ENCODE measurements at regions not wholly inside any gene's neighbourhood (a gene's known extent, or its start where the extent isn't known, plus 50 kb on each side); places are given as distances from the start of the nearest gene placed in this dataset.
"Not testable (repeated sequence)": the region's sequence is repeated elsewhere in the genome, so short reads cannot be mapped to it uniquely, and the experiment has no call there.

DNA sequence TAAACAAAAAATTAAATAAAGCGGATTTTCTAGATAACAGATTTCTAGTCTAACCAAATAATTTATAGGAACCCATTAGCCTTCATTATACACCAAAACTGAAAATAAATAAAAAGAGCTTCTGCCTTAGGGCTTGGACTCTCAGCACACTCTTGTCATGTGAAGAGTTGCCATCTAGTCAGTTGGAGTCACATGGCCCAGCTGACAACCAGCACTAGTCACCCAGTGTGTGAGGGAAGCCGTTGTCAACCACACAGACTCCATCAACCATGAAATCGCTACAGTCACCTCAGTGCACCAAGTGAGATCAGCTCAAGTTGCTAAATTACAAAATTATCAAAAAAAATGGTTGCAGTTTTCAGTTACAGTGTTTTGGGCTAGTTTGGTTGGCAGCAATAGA, 470.0 kb downstream of the GASK1B start:
- H3K27ac ChIP-seq (ENCODE audit: low read length), result no peak overlapping the region
- no peaks in the 10 kb centered on the region for H3K4me1 ChIP-seq (ENCODE audit: control insufficient read depth, insufficient read depth, low read length)
- H3K9me3 ChIP-seq (ENCODE audit: control insufficient read depth, low read depth, low read length), result no peaks in the 10 kb centered on the region
- DNase-seq, result no peak
- WGBS (ENCODE audit: insufficient coverage, low lambda C conversion rate), result 100% methylated on average over 1 of the region's 3 CpGs
- H3K4me3 ChIP-seq (ENCODE audit: low read length), result no peak overlapping the region
- H3K27me3 ChIP-seq (ENCODE audit: control insufficient read depth, insufficient read depth, low read length), result no peaks in the 10 kb centered on the region
- H3K36me3 ChIP-seq (ENCODE audit: control insufficient read depth, insufficient read depth, low read length), result no peaks in the 10 kb centered on the region

DNA sequence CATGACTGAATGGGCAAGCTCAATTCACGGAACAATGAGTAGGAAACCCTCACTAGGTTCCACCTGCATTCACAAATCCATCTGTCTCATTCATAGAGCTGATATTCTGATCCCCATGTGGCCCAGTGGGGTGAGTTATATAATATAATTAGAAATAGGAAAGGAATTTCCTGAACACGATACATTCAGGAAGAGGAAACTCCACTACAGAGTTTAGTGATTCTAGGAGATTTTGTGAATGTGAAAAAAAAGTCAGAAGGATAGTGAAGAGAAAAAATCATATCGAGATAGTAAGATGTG, 471.2 kb downstream of the GASK1B start:
- H3K27ac ChIP-seq (ENCODE audit: low read length), result no peak overlapping the region
- WGBS (ENCODE audit: insufficient coverage, low lambda C conversion rate), result 81% methylated on average over 2 of the region's 3 CpGs
- no peaks in the 10 kb centered on the region for H3K27me3 ChIP-seq (ENCODE audit: control insufficient read depth, insufficient read depth, low read length)
- no peak overlapping the region for H3K4me3 ChIP-seq (ENCODE audit: low read length)
- no peak for DNase-seq
- no peaks in the 10 kb centered on the region for H3K9me3 ChIP-seq (ENCODE audit: control insufficient read depth, low read depth, low read length)
- H3K4me1 ChIP-seq (ENCODE audit: control insufficient read depth, insufficient read depth, low read length), result no peaks in the 10 kb centered on the region
- no peaks in the 10 kb centered on the region for H3K36me3 ChIP-seq (ENCODE audit: control insufficient read depth, insufficient read depth, low read length)

DNA sequence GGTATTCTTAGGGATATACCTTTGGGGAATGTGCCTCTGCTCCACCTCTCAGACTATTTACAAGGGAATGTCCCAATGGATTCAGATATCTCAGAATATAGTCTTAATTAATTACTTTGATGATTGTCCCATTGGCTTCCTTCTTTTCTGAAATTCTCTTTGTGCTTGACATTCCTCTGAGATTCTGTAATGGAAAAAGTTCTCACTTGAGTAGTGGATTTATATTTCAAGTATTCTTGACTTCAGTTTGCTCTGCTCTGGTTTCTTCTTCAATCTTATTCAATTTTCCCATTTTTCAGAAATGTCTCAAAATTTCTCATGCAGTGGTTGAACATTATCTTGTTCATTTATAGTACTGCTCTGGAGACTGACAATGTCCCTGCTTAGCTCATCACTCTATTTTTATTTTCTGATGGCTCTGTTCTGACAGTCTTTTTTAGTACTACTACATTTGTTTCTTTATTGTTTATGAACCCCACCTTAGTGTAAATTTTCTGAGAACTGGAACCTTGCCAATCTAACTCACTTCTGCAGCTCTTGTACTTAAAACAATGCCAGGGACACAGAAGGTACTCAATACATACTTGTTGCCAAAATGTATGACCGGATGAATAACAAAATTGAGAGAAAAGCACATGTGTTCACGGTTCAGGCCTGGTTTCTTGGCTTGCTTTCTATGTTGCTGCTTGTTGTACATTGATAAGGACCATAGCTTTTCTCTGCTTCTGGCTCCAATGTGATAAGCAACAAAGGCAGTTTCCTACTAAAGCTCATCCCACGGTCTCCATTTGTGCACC, 471.7 kb downstream of the GASK1B start:
- no peaks in the 10 kb centered on the region for H3K27me3 ChIP-seq (ENCODE audit: control insufficient read depth, insufficient read depth, low read length)
- H3K4me1 ChIP-seq (ENCODE audit: control insufficient read depth, insufficient read depth, low read length), result no peaks in the 10 kb centered on the region
- no peaks in the 10 kb centered on the region for H3K9me3 ChIP-seq (ENCODE audit: control insufficient read depth, low read depth, low read length)
- no peak for DNase-seq
- no peak overlapping the region for H3K27ac ChIP-seq (ENCODE audit: low read length)
- no peaks in the 10 kb centered on the region for H3K36me3 ChIP-seq (ENCODE audit: control insufficient read depth, insufficient read depth, low read length)
- WGBS (ENCODE audit: insufficient coverage, low lambda C conversion rate), result no CpG with 5 or more reads among the region's 3 CpGs
- no peak overlapping the region for H3K4me3 ChIP-seq (ENCODE audit: low read length)

DNA sequence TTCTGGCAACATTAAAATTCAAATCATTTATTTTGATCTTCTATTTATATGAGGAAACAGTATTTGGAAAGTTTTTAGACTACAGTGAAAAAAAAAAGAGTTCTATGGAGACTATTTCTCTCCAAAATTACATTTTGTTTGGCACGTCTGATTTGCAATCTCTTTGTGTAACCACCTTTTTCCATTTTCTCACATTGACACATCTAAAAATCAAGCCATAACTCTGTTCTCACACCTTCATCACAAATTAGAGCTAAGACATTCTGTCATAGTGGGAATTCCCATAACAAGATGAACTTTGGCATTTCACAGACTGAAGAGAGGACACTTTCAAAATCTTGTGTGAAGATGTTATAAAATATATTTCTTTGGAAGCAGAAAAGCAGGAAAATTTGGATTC, 468.9 kb downstream of the GRIA2 start:
- no peak for DNase-seq
- H3K9me3 ChIP-seq (ENCODE audit: control insufficient read depth, low read depth, low read length), result no peaks in the 10 kb centered on the region
- no peaks in the 10 kb centered on the region for H3K36me3 ChIP-seq (ENCODE audit: control insufficient read depth, insufficient read depth, low read length)
- 100% methylated on average over 1 of the region's 1 CpG for WGBS (ENCODE audit: insufficient coverage, low lambda C conversion rate)
- H3K4me1 ChIP-seq (ENCODE audit: control insufficient read depth, insufficient read depth, low read length), result no peaks in the 10 kb centered on the region
- no peak overlapping the region for H3K4me3 ChIP-seq (ENCODE audit: low read length)
- no peak overlapping the region for H3K27ac ChIP-seq (ENCODE audit: low read length)
- no peaks in the 10 kb centered on the region for H3K27me3 ChIP-seq (ENCODE audit: control insufficient read depth, insufficient read depth, low read length)

- Histone ChIP-seq H3K27me3 (ENCODE audit: control insufficient read depth, insufficient read depth, low read length) (no peaks in the 10 kb centered on the region), H3K4me3 (ENCODE audit: low read length) (no peak overlapping the region), H3K36me3 (ENCODE audit: control insufficient read depth, insufficient read depth, low read length) (no peaks in the 10 kb centered on the region), H3K27ac (ENCODE audit: low read length) (no peak overlapping the region), H3K9me3 (ENCODE audit: control insufficient read depth, low read depth, low read length) (no peaks in the 10 kb centered on the region), H3K4me1 (ENCODE audit: control insufficient read depth, insufficient read depth, low read length) (no peaks in the 10 kb centered on the region)
- DNase-seq, result no peak
- WGBS (ENCODE audit: insufficient coverage, low lambda C conversion rate), result no CpG with 5 or more reads among the region's 1 CpG
Measured at GRCh38 chr4:157687971-157688370, 467.4 kb downstream of the GRIA2 start.

- H3K27ac ChIP-seq (ENCODE audit: low read length); H3K9me3 ChIP-seq (ENCODE audit: control insufficient read depth, low read depth, low read length); H3K27me3 ChIP-seq (ENCODE audit: control insufficient read depth, insufficient read depth, low read length); DNase-seq; H3K4me1 ChIP-seq (ENCODE audit: control insufficient read depth, insufficient read depth, low read length); H3K36me3 ChIP-seq (ENCODE audit: control insufficient read depth, insufficient read depth, low read length); H3K4me3 ChIP-seq (ENCODE audit: low read length): not testable (repeated sequence)
Measured at GRCh38 chr4:157679326-157679725, 458.8 kb downstream of the GRIA2 start.

DNA sequence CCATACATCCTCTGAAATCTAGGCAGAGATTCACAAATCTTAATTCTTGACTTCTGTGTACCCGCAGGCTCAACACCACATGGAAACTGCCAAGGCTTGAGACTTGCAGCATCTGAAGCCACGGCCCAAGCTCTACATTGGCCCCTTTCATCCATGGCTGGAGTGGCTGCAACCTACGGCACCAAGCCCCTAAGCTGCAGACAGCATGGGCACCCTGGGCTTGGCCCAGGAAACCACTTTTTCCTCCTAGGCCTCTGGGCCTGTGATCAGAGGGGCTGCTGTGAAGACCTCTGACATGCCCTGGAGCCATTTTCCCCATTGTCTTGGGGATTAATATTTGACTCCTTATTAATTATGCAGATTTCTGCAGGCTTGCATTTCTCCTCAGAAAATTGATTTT, 457.9 kb downstream of the GRIA2 start:
- Histone ChIP-seq H3K27ac (ENCODE audit: low read length) (no peak overlapping the region), H3K4me1 (ENCODE audit: control insufficient read depth, insufficient read depth, low read length) (no peaks in the 10 kb centered on the region), H3K36me3 (ENCODE audit: control insufficient read depth, insufficient read depth, low read length) (no peaks in the 10 kb centered on the region), H3K9me3 (ENCODE audit: control insufficient read depth, low read depth, low read length) (peaks cover 7% of the 10 kb centered on the region), H3K27me3 (ENCODE audit: control insufficient read depth, insufficient read depth, low read length) (no peaks in the 10 kb centered on the region), H3K4me3 (ENCODE audit: low read length) (no peak overlapping the region)
- DNase-seq, result no peak
- no CpG with 5 or more reads among the region's 3 CpGs for WGBS (ENCODE audit: insufficient coverage, low lambda C conversion rate)

- no peak for DNase-seq
- peaks cover 7% of the 10 kb centered on the region for H3K9me3 ChIP-seq (ENCODE audit: control insufficient read depth, low read depth, low read length)
- no peaks in the 10 kb centered on the region for H3K36me3 ChIP-seq (ENCODE audit: control insufficient read depth, insufficient read depth, low read length)
- H3K27ac ChIP-seq (ENCODE audit: low read length), result no peak overlapping the region
- no peak overlapping the region for H3K4me3 ChIP-seq (ENCODE audit: low read length)
- no peaks in the 10 kb centered on the region for H3K27me3 ChIP-seq (ENCODE audit: control insufficient read depth, insufficient read depth, low read length)
- no CpG with 5 or more reads among the region's 6 CpGs for WGBS (ENCODE audit: insufficient coverage, low lambda C conversion rate)
- H3K4me1 ChIP-seq (ENCODE audit: control insufficient read depth, insufficient read depth, low read length), result no peaks in the 10 kb centered on the region
Measured at GRCh38 chr4:157674699-157675098, 454.2 kb downstream of the GRIA2 start.

- no peaks in the 10 kb centered on the region for H3K27me3 ChIP-seq (ENCODE audit: control insufficient read depth, insufficient read depth, low read length)
- no peak overlapping the region for H3K4me3 ChIP-seq (ENCODE audit: low read length)
- no peaks in the 10 kb centered on the region for H3K36me3 ChIP-seq (ENCODE audit: control insufficient read depth, insufficient read depth, low read length)
- H3K9me3 ChIP-seq (ENCODE audit: control insufficient read depth, low read depth, low read length), result no peaks in the 10 kb centered on the region
- H3K4me1 ChIP-seq (ENCODE audit: control insufficient read depth, insufficient read depth, low read length), result no peaks in the 10 kb centered on the region
- no peak for DNase-seq
- no peak overlapping the region for H3K27ac ChIP-seq (ENCODE audit: low read length)
Measured at GRCh38 chr4:157667836-157668235, 447.3 kb downstream of the GRIA2 start.

DNA sequence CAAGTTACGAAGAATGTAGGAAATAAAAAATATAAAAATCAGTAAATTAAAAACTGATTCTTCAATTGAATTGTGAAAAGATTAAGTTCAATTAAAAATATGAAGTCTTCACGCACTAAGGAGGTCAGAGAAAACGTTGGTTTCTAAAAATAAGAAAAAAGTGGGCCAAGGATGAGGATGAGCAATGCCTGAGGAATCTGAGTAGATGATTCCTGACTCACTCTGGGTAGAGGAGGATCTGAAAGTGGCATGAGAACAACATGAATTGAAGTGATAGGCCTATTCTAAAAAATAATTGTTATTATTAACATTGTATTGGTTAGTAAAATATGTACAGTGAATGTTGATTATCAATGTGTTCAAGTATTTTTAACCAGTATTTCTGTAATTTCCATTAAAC, 444.2 kb downstream of the GRIA2 start:
- Histone ChIP-seq H3K36me3 (ENCODE audit: control insufficient read depth, insufficient read depth, low read length) (no peaks in the 10 kb centered on the region), H3K4me1 (ENCODE audit: control insufficient read depth, insufficient read depth, low read length) (no peaks in the 10 kb centered on the region), H3K9me3 (ENCODE audit: control insufficient read depth, low read depth, low read length) (no peaks in the 10 kb centered on the region), H3K27ac (ENCODE audit: low read length) (no peak overlapping the region), H3K27me3 (ENCODE audit: control insufficient read depth, insufficient read depth, low read length) (no peaks in the 10 kb centered on the region), H3K4me3 (ENCODE audit: low read length) (no peak overlapping the region)
- WGBS (ENCODE audit: insufficient coverage, low lambda C conversion rate), result 80% methylated on average over 3 of the region's 3 CpGs
- no peak for DNase-seq

DNA sequence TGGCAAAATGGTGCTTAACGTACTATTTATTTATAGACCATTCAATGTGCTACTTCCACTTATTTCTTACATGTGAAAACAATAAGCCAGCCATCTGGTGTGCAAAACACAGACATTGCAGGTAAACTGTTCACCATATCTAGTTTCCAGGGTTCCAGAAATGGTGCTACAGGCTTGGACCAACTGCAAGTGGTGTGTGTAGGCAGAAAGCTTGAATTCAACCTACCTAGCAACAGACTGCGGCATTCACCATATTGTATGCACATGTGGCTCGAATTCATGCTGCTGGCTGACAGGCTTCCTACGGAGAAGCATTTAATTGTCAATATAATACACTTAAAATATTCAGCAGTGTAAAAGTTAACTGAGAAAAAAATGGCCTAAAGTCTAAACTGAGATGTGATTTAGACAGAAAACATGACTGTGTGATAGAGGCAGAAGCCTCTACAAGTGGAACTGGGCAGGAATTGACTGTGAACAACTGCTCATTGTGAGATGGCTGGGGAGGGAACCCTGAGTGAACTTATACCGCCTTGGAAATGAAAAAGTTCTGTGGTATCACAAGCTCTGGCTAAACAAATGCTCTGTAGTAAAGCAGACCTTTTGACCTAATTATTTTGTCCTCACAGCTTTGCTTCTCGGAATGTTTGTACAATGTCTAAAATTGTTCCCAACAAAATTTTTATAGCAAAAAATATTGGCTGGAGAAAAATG, 434.7 kb downstream of the GRIA2 start:
- Histone ChIP-seq H3K36me3 (ENCODE audit: control insufficient read depth, insufficient read depth, low read length) (no peaks in the 10 kb centered on the region), H3K27me3 (ENCODE audit: control insufficient read depth, insufficient read depth, low read length) (no peaks in the 10 kb centered on the region), H3K4me3 (ENCODE audit: low read length) (no peak overlapping the region), H3K4me1 (ENCODE audit: control insufficient read depth, insufficient read depth, low read length) (no peaks in the 10 kb centered on the region), H3K27ac (ENCODE audit: low read length) (no peak overlapping the region), H3K9me3 (ENCODE audit: control insufficient read depth, low read depth, low read length) (no peaks in the 10 kb centered on the region)
- DNase-seq, result no peak
- WGBS (ENCODE audit: insufficient coverage, low lambda C conversion rate), result 60% methylated on average over 1 of the region's 6 CpGs

Measured in large intestine (tissue), 3 donors.